HAP-1 (cell line): ENCODE measurements at regions not wholly inside any gene's neighbourhood (a gene's known extent, or its start where the extent isn't known, plus 50 kb on each side); places are given as distances from the start of the nearest gene placed in this dataset.
A peak's percentile ranks its signal among the peaks of the same experiment; 100 is the strongest.

Source experiments
- DNase-seq, 2 experiments: peaks; one replicate each; pipeline ENCODE4 v3.0.0-alpha.2; 2016 to 2020; ENCODE audit warnings: low spot score in 2 of 2
- H3K27me3 ChIP-seq: fragments of 250-450 bp; sonication (Bioruptor Pico); 2 replicates; pipeline ENCODE4 v1.5.1; 2020; ENCODE audit warnings: low read depth, mild to moderate bottlenecking, moderate library complexity
- H3K36me3 ChIP-seq: fragments of 250-450 bp; sonication (Bioruptor Pico); replicated peaks from 2 replicates; pipeline ENCODE4 v1.5.1; 2020; ENCODE audit warnings: mild to moderate bottlenecking
- H3K4me1 ChIP-seq: fragments of 250-450 bp; sonication (Bioruptor Pico); 2 replicates; pipeline ENCODE4 v1.5.1; 2020; ENCODE audit warnings: mild to moderate bottlenecking
- H3K4me3 ChIP-seq: fragments of 250-450 bp; sonication (Bioruptor Pico); 2 replicates; pipeline ENCODE4 v1.5.1; 2020; ENCODE audit warnings: mild to moderate bottlenecking, moderate library complexity
- H3K9me3 ChIP-seq: fragments of 250-450 bp; sonication (Bioruptor Pico); 2 replicates; pipeline ENCODE4 v1.5.1; 2020; ENCODE audit warnings: mild to moderate bottlenecking, moderate library complexity
- in situ Hi-C: fragments of 300-500 bp; cut with MboI; formaldehyde crosslinking; loops from 3 replicates; pipeline ENCODE4 v1.14.3; 2020; ENCODE audit warnings: low sequenced_read_pairs, inconsistent platforms, mixed read lengths

GRCh38 chr18:24726727-24727492, 266.5 kb downstream of the HRH4 start:
- Histone ChIP-seq H3K4me3 (no peak overlapping the region), H3K4me1 (no peaks in the 10 kb centered on the region), H3K9me3 (no peaks in the 10 kb centered on the region), H3K27me3 (peaks cover 5% of the 10 kb centered on the region), H3K36me3 (no peaks in the 10 kb centered on the region)
- DNase-seq, result peak; percentile 53 to 75
- in situ Hi-C loops, result loop anchor here (10.0 to 25.0 kb wide), 2 partner anchors 132 to 365 kb away; no protein-coding TSS in a partner anchor

- H3K9me3 ChIP-seq, result no peaks in the 10 kb centered on the region
- in situ Hi-C loops, result loop anchor here (10.0 to 25.0 kb wide), 2 partner anchors 133 to 365 kb away; no protein-coding TSS in a partner anchor
- H3K4me1 ChIP-seq, result no peaks in the 10 kb centered on the region
- H3K27me3 ChIP-seq, result peaks cover 5% of the 10 kb centered on the region; the same call in 1 of the 2 replicates
- no peaks in the 10 kb centered on the region for H3K36me3 ChIP-seq
- DNase-seq, result no peak
- no peak overlapping the region for H3K4me3 ChIP-seq
Observed at GRCh38 chr18:24727685-24728084, 267.2 kb downstream of the HRH4 start.

GRCh38 chr18:24731158-24731557, 270.7 kb downstream of the HRH4 start:
- DNase-seq, result no peak
- Histone ChIP-seq H3K27me3 (peaks cover 5% of the 10 kb centered on the region; the same call in 1 of the 2 replicates), H3K36me3 (no peaks in the 10 kb centered on the region), H3K4me1 (no peaks in the 10 kb centered on the region), H3K9me3 (no peaks in the 10 kb centered on the region), H3K4me3 (no peak overlapping the region)
- in situ Hi-C loops, result loop anchor here (10.0 to 25.0 kb wide), 2 partner anchors 186 to 369 kb away; no protein-coding TSS in a partner anchor

GRCh38 chr18:24731981-24732380, 271.5 kb downstream of the HRH4 start:
- no peak overlapping the region for H3K4me3 ChIP-seq
- H3K9me3 ChIP-seq, result no peaks in the 10 kb centered on the region
- no peaks in the 10 kb centered on the region for H3K4me1 ChIP-seq
- no peak for DNase-seq
- in situ Hi-C loops, result loop anchor here (10.0 to 25.0 kb wide), 2 partner anchors 187 to 370 kb away; no protein-coding TSS in a partner anchor
- peaks cover 5% of the 10 kb centered on the region; the same call in 1 of the 2 replicates for H3K27me3 ChIP-seq
- H3K36me3 ChIP-seq, result no peaks in the 10 kb centered on the region

- H3K4me3 ChIP-seq, result no peak overlapping the region
- H3K36me3 ChIP-seq, result no peaks in the 10 kb centered on the region
- H3K9me3 ChIP-seq, result no peaks in the 10 kb centered on the region
- H3K4me1 ChIP-seq, result no peaks in the 10 kb centered on the region
- DNase-seq, result peak; percentile 15 to 35
- H3K27me3 ChIP-seq, result peaks cover 2% of the 10 kb centered on the region; the same call in 1 of the 2 replicates
- in situ Hi-C loops, result loop anchor here (10.0 to 25.0 kb wide), 2 partner anchors 189 to 372 kb away; no protein-coding TSS in a partner anchor
Observed at GRCh38 chr18:24734058-24734457, 273.6 kb downstream of the HRH4 start.

- Histone ChIP-seq H3K4me1 (no peaks in the 10 kb centered on the region), H3K27me3 (no peaks in the 10 kb centered on the region; the same call in 1 of the 2 replicates), H3K36me3 (no peaks in the 10 kb centered on the region), H3K9me3 (no peaks in the 10 kb centered on the region), H3K4me3 (no peak overlapping the region)
- in situ Hi-C loops, result loop anchor here (10.0 to 25.0 kb wide), 2 partner anchors 191 to 373 kb away; no protein-coding TSS in a partner anchor
- no peak for DNase-seq
Observed at GRCh38 chr18:24735624-24736231, 275.3 kb downstream of the HRH4 start.

GRCh38 chr18:24736662-24737330, 276.4 kb downstream of the HRH4 start:
- Histone ChIP-seq H3K4me1 (no peaks in the 10 kb centered on the region), H3K36me3 (no peaks in the 10 kb centered on the region), H3K4me3 (no peak overlapping the region), H3K9me3 (no peaks in the 10 kb centered on the region), H3K27me3 (no peaks in the 10 kb centered on the region; the same call in 1 of the 2 replicates)
- DNase-seq, result no peak
- in situ Hi-C loops, result loop anchor here (10.0 to 25.0 kb wide), 2 partner anchors 192 to 374 kb away; no protein-coding TSS in a partner anchor

GRCh38 chr18:24740829-24741228, 280.4 kb downstream of the HRH4 start:
- Histone ChIP-seq H3K27me3 (no peaks in the 10 kb centered on the region), H3K36me3 (no peaks in the 10 kb centered on the region), H3K4me1 (no peaks in the 10 kb centered on the region), H3K9me3 (no peaks in the 10 kb centered on the region), H3K4me3 (no peak overlapping the region)
- no peak for DNase-seq
- in situ Hi-C loops, result loop anchor here (25.0 kb wide), 1 partner anchor 379 kb away; no protein-coding TSS in a partner anchor

GRCh38 chr18:24741321-24741720, 280.9 kb downstream of the HRH4 start:
- in situ Hi-C loops, result loop anchor here (25.0 kb wide), 1 partner anchor 379 kb away; no protein-coding TSS in a partner anchor
- Histone ChIP-seq H3K9me3 (no peaks in the 10 kb centered on the region), H3K36me3 (no peaks in the 10 kb centered on the region), H3K27me3 (no peaks in the 10 kb centered on the region), H3K4me1 (no peaks in the 10 kb centered on the region), H3K4me3 (no peak overlapping the region)
- DNase-seq, result no peak

- H3K9me3 ChIP-seq, result no peaks in the 10 kb centered on the region
- no peaks in the 10 kb centered on the region for H3K36me3 ChIP-seq
- H3K4me3 ChIP-seq, result no peak overlapping the region
- no peaks in the 10 kb centered on the region for H3K27me3 ChIP-seq
- in situ Hi-C loops, result loop anchor here (25.0 kb wide), 1 partner anchor 380 kb away; no protein-coding TSS in a partner anchor
- no peak for DNase-seq
- H3K4me1 ChIP-seq, result no peaks in the 10 kb centered on the region
Observed at GRCh38 chr18:24741965-24742724, 281.7 kb downstream of the HRH4 start.

GRCh38 chr18:24754583-24755253, 294.3 kb downstream of the HRH4 start:
- no peaks in the 10 kb centered on the region for H3K9me3 ChIP-seq
- no peak overlapping the region for H3K4me3 ChIP-seq
- in situ Hi-C loops, result no loop called here
- H3K27me3 ChIP-seq, result no peaks in the 10 kb centered on the region
- no peaks in the 10 kb centered on the region for H3K4me1 ChIP-seq
- no peak for DNase-seq
- H3K36me3 ChIP-seq, result no peaks in the 10 kb centered on the region

- in situ Hi-C loops, result no loop called here
- H3K4me1 ChIP-seq, result no peaks in the 10 kb centered on the region
- peak in 1 of 2 experiments; percentile 8 for DNase-seq
- H3K4me3 ChIP-seq, result no peak overlapping the region
- no peaks in the 10 kb centered on the region for H3K9me3 ChIP-seq
- H3K36me3 ChIP-seq, result no peaks in the 10 kb centered on the region
- no peaks in the 10 kb centered on the region for H3K27me3 ChIP-seq
Observed at GRCh38 chr18:24756385-24756784, 295.9 kb downstream of the HRH4 start.
